Hepatic stellate cell (primary cell): ENCODE measurements at regions not wholly inside any gene's neighbourhood (a gene's known extent, or its start where the extent isn't known, plus 50 kb on each side); places are given as distances from the start of the nearest gene placed in this dataset.

ENCODE experiments used
- DNase-seq: peaks from one replicate; pipeline ENCODE4 v3.0.0; 2011; ENCODE audit warnings: low spot score

GRCh38 chr3:118436697-118437262 lies 597.9 kb downstream of the IGSF11 start:
- DNase-seq = no peak

- no peak for DNase-seq
Measured at GRCh38 chr3:118445036-118445435, 589.6 kb downstream of the IGSF11 start.

GRCh38 chr3:118447339-118447738 lies 587.3 kb downstream of the IGSF11 start:
- DNase-seq = no peak

- no peak for DNase-seq
Measured at GRCh38 chr3:118466795-118467330, 567.8 kb downstream of the IGSF11 start.

DNA sequence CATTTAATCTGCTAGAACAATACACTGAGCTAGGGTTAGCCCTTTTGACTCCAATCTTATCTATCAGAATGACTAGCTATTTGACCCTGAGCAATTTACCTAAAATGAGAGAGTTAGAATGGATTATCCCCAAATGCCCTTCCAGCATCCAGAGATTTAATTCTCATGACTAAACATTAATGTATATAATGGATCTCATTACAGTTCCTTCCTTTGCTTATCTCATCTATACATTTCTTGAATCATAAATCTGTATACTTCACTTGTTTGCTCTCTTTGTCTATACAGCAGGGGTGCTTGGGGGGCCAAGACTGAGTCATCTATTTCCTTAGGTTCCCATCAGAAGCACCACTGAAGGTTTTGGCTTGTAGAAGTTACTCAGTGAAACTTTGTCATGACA lies 565.8 kb downstream of the IGSF11 start:
- no peak for DNase-seq

GRCh38 chr3:118472586-118472985 lies 562.1 kb downstream of the IGSF11 start:
- DNase-seq = no peak

DNA sequence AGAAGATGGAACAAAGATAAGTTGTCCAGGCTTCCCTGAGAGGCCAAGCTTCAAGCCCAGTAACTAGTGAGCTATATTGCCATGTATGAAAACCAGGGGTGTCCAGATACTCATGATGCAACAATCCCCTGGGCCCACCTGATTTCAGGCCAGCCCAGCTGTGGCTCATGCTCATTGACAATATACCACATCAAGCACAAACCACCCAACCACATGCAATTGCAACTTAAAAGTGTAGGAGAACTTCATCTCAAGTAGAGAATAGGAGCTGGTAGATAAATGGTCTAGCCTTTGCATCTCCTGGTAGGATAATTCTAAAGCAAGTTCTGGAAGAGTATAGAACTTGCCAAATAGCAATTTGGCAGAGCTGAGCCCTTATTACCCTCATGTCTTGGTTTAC lies 561.3 kb downstream of the IGSF11 start:
- no peak for DNase-seq

- no peak for DNase-seq
Measured at GRCh38 chr3:118476885-118477618, 557.6 kb downstream of the IGSF11 start.

DNA sequence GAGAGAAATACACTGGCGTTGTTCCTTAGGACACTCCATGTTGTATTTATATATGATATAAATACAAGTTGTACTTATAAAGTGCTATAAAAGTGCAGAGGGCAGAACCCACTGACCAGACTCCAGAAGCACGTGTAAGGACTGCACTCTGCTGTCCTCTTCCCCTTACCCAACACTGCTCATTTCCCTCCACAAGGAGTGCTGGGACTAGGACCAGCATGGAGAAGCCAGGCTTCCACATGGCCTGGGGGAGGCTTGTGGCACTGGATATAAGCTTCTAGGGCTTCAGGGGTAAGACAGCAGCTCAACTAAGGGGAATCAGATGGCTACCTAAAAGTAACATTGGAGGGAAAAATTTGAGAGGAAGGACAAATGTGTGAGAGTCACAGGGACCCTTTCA lies 556.9 kb downstream of the IGSF11 start:
- no peak for DNase-seq

GRCh38 chr3:118478706-118479276 lies 555.9 kb downstream of the IGSF11 start:
- DNase-seq = no peak

DNA sequence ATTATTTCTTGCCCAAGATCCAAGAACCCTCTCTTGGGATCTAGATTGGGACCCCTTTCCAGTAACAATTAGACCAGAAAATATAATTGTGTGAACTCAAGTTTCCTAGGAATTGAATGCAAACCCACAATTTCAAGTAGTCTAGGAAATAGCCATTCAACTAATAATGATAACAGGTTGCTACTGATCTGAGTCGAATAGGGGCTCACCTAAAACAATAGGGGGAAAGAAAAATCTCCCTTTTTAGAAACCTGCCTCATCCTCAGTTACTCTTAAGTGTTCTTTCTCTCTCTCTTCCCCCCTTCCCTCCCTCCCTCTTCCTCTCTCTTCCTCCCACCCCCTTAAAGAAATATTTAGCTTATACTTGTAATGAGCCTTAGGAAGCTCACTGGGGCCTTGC lies 555.3 kb downstream of the IGSF11 start:
- no peak for DNase-seq

- DNase-seq = no peak
Measured at GRCh38 chr3:118480101-118480860, 554.4 kb downstream of the IGSF11 start.

GRCh38 chr3:118485693-118486092 lies 549.0 kb downstream of the IGSF11 start:
- no peak for DNase-seq

- DNase-seq = no peak
Measured at GRCh38 chr3:118487734-118488133, 546.9 kb downstream of the IGSF11 start.

DNA sequence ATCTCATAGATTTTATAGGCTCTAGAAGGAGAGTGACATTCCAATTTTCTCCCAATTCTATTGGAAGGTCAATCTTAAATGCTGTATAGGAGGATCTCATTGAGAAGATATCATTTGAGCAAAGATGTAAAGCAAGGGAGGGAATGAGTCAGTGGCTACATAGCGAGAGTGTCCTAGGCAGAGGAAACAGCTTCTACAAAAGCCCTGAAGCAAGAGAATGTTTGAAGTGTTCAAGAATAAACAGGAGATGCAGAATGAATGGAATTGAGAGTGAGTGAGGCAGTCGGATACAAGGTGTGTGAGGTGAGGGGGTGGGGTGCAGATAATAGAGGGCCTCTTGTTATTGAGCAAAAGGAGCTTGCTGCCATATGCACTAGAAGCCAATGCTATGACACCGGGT lies 545.9 kb downstream of the IGSF11 start:
- DNase-seq = no peak

GRCh38 chr3:118495206-118495605 lies 539.4 kb downstream of the IGSF11 start:
- no peak for DNase-seq

- no peak for DNase-seq
Measured at GRCh38 chr3:118497274-118497673, 537.4 kb downstream of the IGSF11 start.

- DNase-seq = no peak
Measured at GRCh38 chr3:118501152-118501551, 533.5 kb downstream of the IGSF11 start.

DNA sequence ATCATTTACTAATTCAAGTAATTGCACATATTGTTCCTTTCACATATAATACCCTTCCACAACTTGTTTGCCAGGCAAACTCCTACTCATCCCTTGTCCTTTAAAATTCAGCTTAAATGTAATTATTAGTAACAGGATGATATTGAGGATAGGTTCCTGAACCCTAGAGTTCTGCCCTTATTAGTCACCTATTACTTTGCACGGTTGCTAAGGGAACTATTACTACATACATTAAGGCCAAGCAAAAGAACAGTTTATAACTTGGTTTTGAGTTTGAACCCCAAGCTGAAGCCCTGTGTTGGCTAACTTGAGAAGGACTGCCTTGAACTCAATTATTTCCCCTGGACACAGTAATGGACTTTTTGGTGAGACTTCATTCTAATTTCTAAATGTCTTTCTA lies 529.7 kb downstream of the IGSF11 start:
- DNase-seq = no peak

GRCh38 chr3:118505784-118506183 lies 528.9 kb downstream of the IGSF11 start:
- no peak for DNase-seq

DNA sequence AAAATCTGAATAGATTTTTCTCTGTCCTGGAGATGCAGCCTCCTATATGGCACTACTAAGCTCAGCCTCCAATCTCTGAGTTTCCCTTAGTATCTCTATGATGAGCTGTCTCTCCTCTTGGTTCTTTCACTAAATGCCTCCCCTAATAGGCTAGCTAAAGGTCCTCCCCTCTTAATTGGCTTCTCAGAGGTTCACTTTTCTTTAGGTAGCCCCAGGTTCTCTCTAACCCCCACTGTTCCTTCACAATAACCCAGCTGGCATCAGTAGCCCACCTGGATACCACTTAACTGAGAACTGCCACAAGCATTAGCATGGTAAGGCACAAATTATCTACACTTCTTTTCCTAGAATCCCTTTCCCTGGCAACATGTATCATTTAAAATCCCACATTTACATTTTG lies 523.2 kb downstream of the IGSF11 start:
- DNase-seq = no peak

GRCh38 chr3:118512301-118512700 lies 522.3 kb downstream of the IGSF11 start:
- no peak for DNase-seq

- DNase-seq = no peak
Measured at GRCh38 chr3:118525077-118525476, 509.6 kb downstream of the IGSF11 start.
